Brain microvascular endothelial cell (primary cell): ENCODE measurements at regions not wholly inside any gene's neighbourhood (a gene's known extent, or its start where the extent isn't known, plus 50 kb on each side); places are given as distances from the start of the nearest gene placed in this dataset.

Experiments
- DNase-seq: peaks from one replicate; pipeline ENCODE4 v3.0.0-alpha.2; 2020
- H3K27ac ChIP-seq: fragments of 250-450 bp; sonication (Bioruptor Pico); 2 replicates; pipeline ENCODE4 v1.5.1; 2020; ENCODE audit warnings: mild to moderate bottlenecking, moderate library complexity
- H3K27me3 ChIP-seq: fragments of 250-450 bp; sonication (Bioruptor Pico); replicated peaks from 2 replicates; pipeline ENCODE4 v1.5.1; 2020; ENCODE audit warnings: mild to moderate bottlenecking
- H3K36me3 ChIP-seq: fragments of 250-450 bp; sonication (Bioruptor Pico); replicated peaks from 2 replicates; pipeline ENCODE4 v1.5.1; 2020; ENCODE audit warnings: mild to moderate bottlenecking
- H3K4me3 ChIP-seq: 2 replicates; pipeline ENCODE4 v1.5.1; 2011; ENCODE audit warnings: low read depth, mild to moderate bottlenecking, control low read depth, low read length, moderate library complexity
- in situ Hi-C: cut with HindIII; loops from 2 replicates; pipeline ENCODE4 v1.10.0; 2017; ENCODE audit warnings: low sequenced_read_pairs, low pct_ligation_motif_present
- TF ChIP-seq, protein P1 (sequence below): IDR thresholded peaks from 2 replicates; pipeline ENCODE4 v1.5.1; 2011; ENCODE audit warnings: low read depth, mild to moderate bottlenecking, moderate library complexity, low read length, control low read depth, inconsistent platforms; ENCODE audit errors: missing control alignments

DNA sequence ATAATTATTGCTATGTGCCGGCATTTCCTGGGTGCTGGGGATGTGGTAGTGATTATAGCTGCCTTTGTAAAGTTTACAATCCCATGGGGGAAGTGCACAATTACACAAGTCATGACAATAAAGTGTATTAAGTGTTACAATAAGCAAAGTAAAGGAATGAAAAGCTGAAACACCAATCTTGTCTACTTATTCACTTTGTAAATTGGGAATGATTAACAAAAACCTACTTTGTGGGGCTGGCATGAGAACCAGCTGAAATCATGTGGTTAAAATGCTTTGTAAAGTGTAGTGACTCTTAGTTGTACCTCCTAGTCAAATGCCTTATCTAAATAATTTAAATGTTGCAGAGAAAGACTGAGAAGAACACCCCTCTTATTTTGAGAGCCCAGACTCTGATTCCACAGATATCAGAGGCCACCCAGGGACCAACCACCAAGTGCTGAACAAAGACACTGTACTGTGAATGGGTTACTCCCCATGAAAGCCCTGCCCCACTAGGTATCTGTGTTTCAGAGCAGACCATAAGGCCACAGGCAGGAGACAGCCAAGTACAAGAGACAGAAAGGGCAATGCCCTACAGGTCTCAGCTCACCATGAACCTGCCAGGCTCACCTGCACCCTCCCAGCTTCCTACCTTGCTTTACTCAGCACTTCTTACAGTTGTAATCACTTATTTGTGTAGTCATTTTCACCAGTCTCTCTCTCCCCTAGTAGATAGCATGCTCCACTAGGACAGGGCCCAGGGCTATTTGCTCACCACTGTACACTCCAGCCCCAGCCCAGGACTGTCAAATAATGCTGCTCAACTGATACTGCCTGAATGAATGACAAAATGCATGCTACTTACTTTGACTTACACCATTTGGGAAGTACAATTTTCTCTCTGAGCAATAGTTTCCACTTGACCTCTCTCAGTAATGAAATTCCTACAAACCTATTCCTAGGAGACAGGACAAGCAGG, 101.6 kb upstream of the APC start:
- Histone ChIP-seq H3K4me3 (no peak overlapping the region), H3K27me3 (no peaks in the 10 kb centered on the region), H3K36me3 (no peaks in the 10 kb centered on the region), H3K27ac (no peak overlapping the region)
- TF ChIP-seq, protein P1, sequence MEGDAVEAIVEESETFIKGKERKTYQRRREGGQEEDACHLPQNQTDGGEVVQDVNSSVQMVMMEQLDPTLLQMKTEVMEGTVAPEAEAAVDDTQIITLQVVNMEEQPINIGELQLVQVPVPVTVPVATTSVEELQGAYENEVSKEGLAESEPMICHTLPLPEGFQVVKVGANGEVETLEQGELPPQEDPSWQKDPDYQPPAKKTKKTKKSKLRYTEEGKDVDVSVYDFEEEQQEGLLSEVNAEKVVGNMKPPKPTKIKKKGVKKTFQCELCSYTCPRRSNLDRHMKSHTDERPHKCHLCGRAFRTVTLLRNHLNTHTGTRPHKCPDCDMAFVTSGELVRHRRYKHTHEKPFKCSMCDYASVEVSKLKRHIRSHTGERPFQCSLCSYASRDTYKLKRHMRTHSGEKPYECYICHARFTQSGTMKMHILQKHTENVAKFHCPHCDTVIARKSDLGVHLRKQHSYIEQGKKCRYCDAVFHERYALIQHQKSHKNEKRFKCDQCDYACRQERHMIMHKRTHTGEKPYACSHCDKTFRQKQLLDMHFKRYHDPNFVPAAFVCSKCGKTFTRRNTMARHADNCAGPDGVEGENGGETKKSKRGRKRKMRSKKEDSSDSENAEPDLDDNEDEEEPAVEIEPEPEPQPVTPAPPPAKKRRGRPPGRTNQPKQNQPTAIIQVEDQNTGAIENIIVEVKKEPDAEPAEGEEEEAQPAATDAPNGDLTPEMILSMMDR, result no peak
- no peak for DNase-seq
- in situ Hi-C loops, result no loop called here

DNA sequence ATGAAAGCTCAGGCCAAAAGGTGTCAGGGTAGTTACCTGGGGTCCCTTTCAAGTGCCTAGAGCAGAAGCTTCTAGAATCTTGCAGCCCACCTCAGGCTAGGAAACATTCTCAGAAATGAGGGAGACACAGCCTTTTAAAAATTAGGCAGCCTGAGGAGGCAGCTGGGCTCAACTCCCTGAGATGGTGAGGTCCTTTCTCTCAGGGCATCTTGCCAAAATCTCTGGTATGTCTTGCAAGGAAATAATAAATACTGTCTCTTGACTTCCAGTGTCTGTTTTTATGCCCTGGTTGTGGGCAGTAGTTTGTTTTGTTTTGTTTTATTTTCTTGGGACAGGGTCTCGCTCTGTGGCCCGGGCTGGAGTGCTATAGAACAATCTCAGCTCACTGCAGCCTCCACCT, 100.9 kb upstream of the APC start:
- no peaks in the 10 kb centered on the region for H3K36me3 ChIP-seq
- TF ChIP-seq, protein P1, result no peak
- in situ Hi-C loops, result no loop called here
- no peaks in the 10 kb centered on the region for H3K27me3 ChIP-seq
- no peak overlapping the region for H3K27ac ChIP-seq
- no peak for DNase-seq
- no peak overlapping the region for H3K4me3 ChIP-seq

DNA sequence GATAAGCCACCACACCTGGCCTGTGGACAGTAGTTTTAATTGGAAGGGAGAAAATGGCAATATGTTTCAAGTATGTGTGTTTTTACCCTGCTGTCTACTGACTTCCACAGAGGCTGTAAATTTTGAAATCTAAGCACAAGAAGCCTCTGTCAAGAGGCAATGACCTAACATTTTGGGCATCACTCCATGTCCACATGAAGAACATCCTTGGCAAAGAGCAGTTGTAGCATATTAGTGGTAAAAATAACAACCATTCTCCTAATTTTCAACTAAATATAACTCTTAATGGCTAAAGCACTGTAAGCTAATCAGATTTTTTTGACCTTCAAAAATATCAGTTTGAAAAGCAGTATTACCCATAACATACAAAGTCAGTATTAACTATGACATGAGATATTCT, 100.3 kb upstream of the APC start:
- in situ Hi-C loops, result no loop called here
- TF ChIP-seq, protein P1, result no peak
- Histone ChIP-seq H3K4me3 (no peak overlapping the region), H3K27ac (no peak overlapping the region), H3K27me3 (no peaks in the 10 kb centered on the region), H3K36me3 (no peaks in the 10 kb centered on the region)
- DNase-seq, result no peak

DNA sequence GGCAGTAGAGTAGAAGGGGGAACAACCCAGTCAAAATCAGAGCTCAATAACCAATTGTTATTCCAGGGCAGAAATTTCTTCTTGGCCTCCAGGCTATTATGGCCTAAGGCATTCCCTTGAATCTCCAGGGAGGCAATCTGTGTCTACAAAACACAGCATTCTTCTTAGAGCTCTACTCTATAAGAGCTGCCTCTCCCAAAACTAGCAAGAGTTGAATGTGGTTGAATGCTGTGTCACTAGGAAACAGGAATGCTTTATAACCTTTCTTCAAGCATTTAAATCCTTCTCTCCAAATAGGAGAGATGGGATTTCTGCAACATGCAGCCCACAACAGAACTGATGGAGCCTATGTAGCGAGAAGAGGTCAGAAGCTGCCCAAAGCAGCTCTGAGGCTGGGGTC, 97.1 kb upstream of the APC start:
- Histone ChIP-seq H3K4me3 (no peak overlapping the region), H3K36me3 (no peaks in the 10 kb centered on the region), H3K27ac (no peak overlapping the region), H3K27me3 (no peaks in the 10 kb centered on the region)
- no peak for DNase-seq
- in situ Hi-C loops, result no loop called here
- TF ChIP-seq, protein P1, result no peak

GRCh38 chr5:112641515-112642110, 96.1 kb upstream of the APC start:
- in situ Hi-C loops, result no loop called here
- TF ChIP-seq, protein P1, result no peak

More at GRCh38 chr5:112641515-112642110, 96.1 kb upstream of the APC start:
- Histone ChIP-seq H3K4me3 (no peak overlapping the region), H3K27ac (no peak overlapping the region), H3K27me3 (no peaks in the 10 kb centered on the region), H3K36me3 (no peaks in the 10 kb centered on the region)
- no peak for DNase-seq
